Activated CD4-positive, alpha-beta T cell treated with anti-CD3 and anti-CD28 coated beads for 24 hours (primary cell): ENCODE measurements at regions not wholly inside any gene's neighbourhood (a gene's known extent, or its start where the extent isn't known, plus 50 kb on each side); places are given as distances from the start of the nearest gene placed in this dataset.

ENCODE experiments used
- DNase-seq, 2 donors: peaks; one replicate each; pipeline ENCODE4 v3.0.0-alpha.2; 2020; ENCODE audit warnings: low read depth in 2 of 2

- no peak for DNase-seq
Measured at GRCh38 chr2:136244536-136244885, 126.6 kb upstream of the CXCR4 start.

GRCh38 chr2:136243638-136244535, 125.9 kb upstream of the CXCR4 start:
- DNase-seq: no peak

- no peak for DNase-seq
Measured at GRCh38 chr2:136242687-136243277, 124.8 kb upstream of the CXCR4 start.

GRCh38 chr2:136242100-136242499, 124.2 kb upstream of the CXCR4 start:
- DNase-seq: no peak

GRCh38 chr2:136239079-136239685, 121.2 kb upstream of the CXCR4 start:
- DNase-seq: no peak

- DNase-seq: no peak
Measured at GRCh38 chr2:136238286-136239078, 120.5 kb upstream of the CXCR4 start.

GRCh38 chr2:136236019-136236418, 118.1 kb upstream of the CXCR4 start:
- DNase-seq: no peak

GRCh38 chr2:136235546-136235945, 117.6 kb upstream of the CXCR4 start:
- no peak for DNase-seq

GRCh38 chr2:136234261-136234660, 116.3 kb upstream of the CXCR4 start:
- DNase-seq: no peak

- no peak for DNase-seq
Measured at GRCh38 chr2:136233298-136233697, 115.3 kb upstream of the CXCR4 start.

- no peak for DNase-seq
Measured at GRCh38 chr2:136232456-136233172, 114.7 kb upstream of the CXCR4 start.

- DNase-seq: no peak
Measured at GRCh38 chr2:136230464-136230863, 112.5 kb upstream of the CXCR4 start.

GRCh38 chr2:136226903-136227302, 109.0 kb upstream of the CXCR4 start:
- no peak for DNase-seq

GRCh38 chr2:136225950-136226835, 108.2 kb upstream of the CXCR4 start:
- no peak for DNase-seq

- DNase-seq: no peak
Measured at GRCh38 chr2:136223274-136223673, 105.3 kb upstream of the CXCR4 start.

GRCh38 chr2:136222862-136223261, 104.9 kb upstream of the CXCR4 start:
- DNase-seq: no peak

GRCh38 chr2:136221026-136221425, 103.1 kb upstream of the CXCR4 start:
- no peak for DNase-seq

GRCh38 chr2:136219963-136220362, 102.0 kb upstream of the CXCR4 start:
- DNase-seq: no peak

- no peak for DNase-seq
Measured at GRCh38 chr2:136219341-136219740, 101.4 kb upstream of the CXCR4 start.

GRCh38 chr2:136217996-136218395, 100.0 kb upstream of the CXCR4 start:
- DNase-seq: no peak
